ENCODE measurements at regions not wholly inside any gene's neighbourhood (a gene's known extent, or its start where the extent isn't known, plus 50 kb on each side); places are given as distances from the start of the nearest gene placed in this dataset. TPM values are rescaled to one million over a fixed set of nuclear protein-coding genes. Genes with fewer than 3 reads are reported as not detected.

Small RNA genes in the stretch of these regions (small RNA-seq; reads per million reads assigned to genes)
- not detected for gene RN7SKP293

All from occipital lobe (tissue), 1 donor.